ENCODE measurements at regions not wholly inside any gene's neighbourhood (a gene's known extent, or its start where the extent isn't known, plus 50 kb on each side); places are given as distances from the start of the nearest gene placed in this dataset.

DNA sequence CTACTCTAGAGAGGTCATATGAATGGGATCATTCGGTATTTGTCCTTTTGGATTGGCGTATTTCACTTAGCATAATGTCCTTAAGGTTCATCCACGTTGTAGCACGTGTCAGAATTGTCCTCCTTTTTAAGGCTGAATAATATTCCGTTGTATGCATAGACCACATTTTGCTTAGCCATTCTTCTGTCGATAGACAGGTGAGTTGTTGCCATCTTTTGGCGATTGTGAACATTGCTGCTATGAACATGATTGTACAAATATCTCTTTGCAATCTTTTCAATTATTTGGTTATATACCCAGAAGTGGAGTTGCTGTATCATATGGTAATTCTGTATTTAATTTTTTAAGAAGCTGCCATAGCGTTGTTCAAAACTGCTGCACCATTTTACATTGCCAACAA, 52.4 kb upstream of the GOLGA8J start:
- DNase-seq (ENCODE audit: low spot score): no peak
- Histone ChIP-seq H3K4me3 (no peak overlapping the region), H3K27ac (no peak overlapping the region)
- TF ChIP-seq, protein P1, sequence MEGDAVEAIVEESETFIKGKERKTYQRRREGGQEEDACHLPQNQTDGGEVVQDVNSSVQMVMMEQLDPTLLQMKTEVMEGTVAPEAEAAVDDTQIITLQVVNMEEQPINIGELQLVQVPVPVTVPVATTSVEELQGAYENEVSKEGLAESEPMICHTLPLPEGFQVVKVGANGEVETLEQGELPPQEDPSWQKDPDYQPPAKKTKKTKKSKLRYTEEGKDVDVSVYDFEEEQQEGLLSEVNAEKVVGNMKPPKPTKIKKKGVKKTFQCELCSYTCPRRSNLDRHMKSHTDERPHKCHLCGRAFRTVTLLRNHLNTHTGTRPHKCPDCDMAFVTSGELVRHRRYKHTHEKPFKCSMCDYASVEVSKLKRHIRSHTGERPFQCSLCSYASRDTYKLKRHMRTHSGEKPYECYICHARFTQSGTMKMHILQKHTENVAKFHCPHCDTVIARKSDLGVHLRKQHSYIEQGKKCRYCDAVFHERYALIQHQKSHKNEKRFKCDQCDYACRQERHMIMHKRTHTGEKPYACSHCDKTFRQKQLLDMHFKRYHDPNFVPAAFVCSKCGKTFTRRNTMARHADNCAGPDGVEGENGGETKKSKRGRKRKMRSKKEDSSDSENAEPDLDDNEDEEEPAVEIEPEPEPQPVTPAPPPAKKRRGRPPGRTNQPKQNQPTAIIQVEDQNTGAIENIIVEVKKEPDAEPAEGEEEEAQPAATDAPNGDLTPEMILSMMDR (IDR thresholded peaks at IDR 0.05): no peak

DNA sequence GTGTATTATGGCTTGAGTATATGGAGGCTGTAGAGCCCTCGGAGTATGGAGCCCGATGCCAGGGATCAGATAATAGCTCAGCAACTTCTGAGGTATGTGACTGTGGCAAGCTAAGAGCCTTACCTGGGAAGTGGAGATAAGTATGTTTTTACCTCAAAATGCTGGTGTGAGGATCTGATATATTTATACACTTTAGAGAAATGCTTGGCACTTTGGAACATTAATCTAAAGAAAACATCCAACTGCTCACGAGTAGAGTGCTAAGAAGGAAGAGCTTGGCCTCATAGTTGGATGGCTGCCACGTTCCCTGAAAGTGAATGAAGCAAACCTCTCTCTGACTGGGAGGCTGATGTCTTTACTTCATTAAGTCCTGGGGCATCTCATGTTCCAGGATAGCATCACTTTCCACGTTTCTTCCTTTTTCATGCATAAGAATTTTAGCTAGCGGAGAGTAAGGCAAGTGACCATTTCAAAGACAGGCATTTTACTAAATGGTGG, 58.9 kb upstream of the GOLGA8J start:
- DNase-seq (ENCODE audit: low spot score): no peak
- TF ChIP-seq, protein P1 (IDR thresholded peaks at IDR 0.05): no peak

DNA sequence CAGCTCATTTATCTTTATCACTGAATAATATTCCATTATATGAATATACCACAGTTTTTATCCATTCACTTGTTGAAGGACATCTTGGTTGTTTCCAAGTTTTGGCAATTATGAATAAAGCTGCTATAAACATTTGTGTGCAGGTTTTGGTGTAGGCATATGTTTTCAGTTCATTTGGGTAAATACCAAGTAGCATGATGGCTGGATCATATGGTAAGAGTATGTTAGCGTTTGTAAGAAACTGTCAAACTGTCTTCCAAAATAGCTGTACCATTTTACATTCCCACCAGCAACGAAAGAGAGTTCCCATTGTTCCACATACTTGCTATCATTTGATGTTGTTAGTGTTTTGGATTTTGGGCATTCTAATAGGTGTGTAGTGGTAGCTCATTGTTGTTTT, 72.0 kb upstream of the GOLGA8J start:
- Histone ChIP-seq H3K4me3 (no peak overlapping the region), H3K27ac (no peak overlapping the region)
- no peak for DNase-seq (ENCODE audit: low spot score)
- TF ChIP-seq, protein P1 (IDR thresholded peaks at IDR 0.05): no peak

More for the DNA sequence above, 58.9 kb upstream of the GOLGA8J start:
- no peak overlapping the region for H3K4me3 ChIP-seq
- no peak overlapping the region for H3K27ac ChIP-seq

DNA sequence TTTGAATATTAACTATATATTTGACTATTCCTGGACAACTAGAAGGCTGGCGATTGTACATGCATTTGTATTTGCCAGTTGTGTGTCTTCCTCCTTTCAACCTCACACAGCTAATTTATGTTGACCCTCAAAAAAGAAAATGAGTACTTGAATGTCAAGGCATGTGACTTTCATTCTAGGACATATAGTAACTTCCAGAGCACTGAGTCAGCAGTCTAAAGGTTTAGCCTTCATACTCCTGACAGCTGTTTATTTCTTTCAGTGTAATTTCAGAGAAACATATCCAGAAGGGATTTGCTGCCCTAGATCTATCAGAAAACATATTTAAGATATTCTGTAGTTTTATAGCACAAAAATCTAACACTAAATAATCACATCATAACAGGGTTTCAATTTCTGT, 74.6 kb upstream of the GOLGA8J start:
- TF ChIP-seq, protein P1 (IDR thresholded peaks at IDR 0.05): no peak
- Histone ChIP-seq H3K4me3 (no peak overlapping the region), H3K27ac (no peak overlapping the region)
- DNase-seq (ENCODE audit: low spot score): no peak

DNA sequence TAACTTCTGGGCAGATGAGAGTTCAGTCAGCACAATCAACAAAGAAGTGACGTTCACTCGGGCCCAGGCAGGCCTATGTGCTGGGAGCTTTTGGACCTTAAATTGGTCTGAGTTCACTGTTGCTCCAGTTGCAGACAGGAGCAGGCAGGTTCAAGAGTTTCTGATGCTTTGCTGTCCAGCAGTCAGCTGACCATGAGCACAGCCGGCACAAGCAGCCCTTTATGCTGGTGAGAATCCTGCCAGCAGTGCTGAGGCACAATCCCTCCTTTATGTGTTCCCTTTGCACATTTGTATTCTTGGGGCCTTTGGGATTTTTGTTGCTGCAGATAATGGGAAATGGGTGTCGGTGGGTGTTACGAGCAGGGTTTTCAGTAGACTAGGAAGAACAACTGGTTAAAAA, 81.2 kb upstream of the GOLGA8J start:
- H3K4me3 ChIP-seq: no peak overlapping the region
- no peak for DNase-seq (ENCODE audit: low spot score)
- TF ChIP-seq, protein P1 (IDR thresholded peaks at IDR 0.05): no peak
- no peak overlapping the region for H3K27ac ChIP-seq

DNA sequence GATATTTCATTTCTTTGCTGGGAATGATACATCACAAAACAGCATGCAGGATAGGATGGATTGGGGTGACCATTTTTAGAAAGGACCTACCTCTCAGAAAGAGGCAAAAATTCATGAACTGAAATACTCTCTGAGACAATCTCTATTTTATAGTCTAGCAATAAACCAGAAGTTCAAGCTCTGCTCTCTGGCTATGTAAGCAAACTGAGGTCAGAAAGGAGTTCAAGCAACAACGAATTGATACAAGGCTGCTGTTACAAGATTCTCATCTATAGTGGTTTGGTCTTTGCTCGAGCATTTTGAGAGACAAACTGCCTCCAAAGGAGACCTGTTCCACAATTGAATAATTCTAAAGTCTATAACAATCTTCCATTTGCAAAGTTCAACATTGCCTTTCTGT, 84.7 kb upstream of the GOLGA8J start:
- DNase-seq (ENCODE audit: low spot score): no peak
- no peak overlapping the region for H3K27ac ChIP-seq
- H3K4me3 ChIP-seq: no peak overlapping the region
- TF ChIP-seq, protein P1 (IDR thresholded peaks at IDR 0.05): no peak

DNA sequence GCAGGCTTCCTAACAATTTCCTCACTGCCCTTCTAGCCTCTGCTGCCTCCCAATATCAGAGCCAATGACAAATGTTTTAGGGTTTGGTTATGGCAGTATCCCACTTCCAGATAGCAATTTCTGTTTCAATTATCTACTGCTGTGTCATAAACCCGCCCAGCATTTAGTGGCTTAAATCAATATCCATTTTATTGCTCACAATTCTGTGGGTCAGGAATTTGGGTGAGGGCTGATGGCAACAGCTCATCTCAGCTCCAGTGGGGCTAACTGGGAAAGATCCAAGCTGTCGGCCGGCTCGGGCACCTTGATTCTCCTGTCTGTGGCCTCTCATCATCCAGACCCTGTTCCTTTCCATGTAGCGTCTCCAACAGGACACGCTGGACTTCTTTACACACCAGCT, 85.3 kb upstream of the GOLGA8J start:
- TF ChIP-seq, protein P1 (IDR thresholded peaks at IDR 0.05): no peak
- no peak for DNase-seq (ENCODE audit: low spot score)
- H3K4me3 ChIP-seq: no peak overlapping the region
- no peak overlapping the region for H3K27ac ChIP-seq

Data from coronary artery (tissue), 2 donors.